ENCODE measurements at regions not wholly inside any gene's neighbourhood (a gene's known extent, or its start where the extent isn't known, plus 50 kb on each side); places are given as distances from the start of the nearest gene placed in this dataset.

DNA sequence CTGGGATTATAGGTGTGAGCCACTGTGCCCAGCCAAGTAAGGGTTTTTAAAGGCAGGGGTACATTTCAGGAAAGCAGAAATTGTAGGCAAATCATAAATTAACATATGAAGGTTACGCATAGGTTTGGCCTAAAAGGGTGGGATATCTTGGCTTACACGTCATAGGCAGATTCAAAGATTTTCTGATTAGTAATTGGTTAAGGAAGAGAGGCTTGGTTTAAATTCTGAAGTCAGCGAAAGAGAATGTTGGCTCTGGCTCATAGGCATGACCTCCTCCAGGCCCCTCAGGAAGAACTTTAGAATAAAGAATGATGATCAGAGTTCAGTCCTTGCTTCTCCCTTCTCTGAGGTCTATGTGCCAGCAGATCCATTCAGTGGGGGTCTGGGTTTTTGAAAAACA lies 124.8 kb upstream of the RBBP6 start:
- Histone ChIP-seq H3K36me3 (ENCODE audit: control insufficient read depth, insufficient read depth, low read length) (no peaks in the 10 kb centered on the region), H3K27me3 (ENCODE audit: control insufficient read depth, insufficient read depth, low read length) (no peaks in the 10 kb centered on the region), H3K4me3 (ENCODE audit: low read depth, low read length) (no peak overlapping the region), H3K27ac (ENCODE audit: low read depth, low read length) (peak overlapping the region; percentile 30), H3K4me1 (ENCODE audit: control insufficient read depth, insufficient read depth, low read length) (no peaks in the 10 kb centered on the region), H3K9me3 (ENCODE audit: control insufficient read depth, insufficient read depth, low read length) (no peaks in the 10 kb centered on the region)
- DNase-seq (ENCODE audit: low read depth in 4 of 6, low spot score in 6 of 6) = no peak
- WGBS (ENCODE audit: insufficient coverage) = 95% methylated on average over 2 of the region's 3 CpGs

DNA sequence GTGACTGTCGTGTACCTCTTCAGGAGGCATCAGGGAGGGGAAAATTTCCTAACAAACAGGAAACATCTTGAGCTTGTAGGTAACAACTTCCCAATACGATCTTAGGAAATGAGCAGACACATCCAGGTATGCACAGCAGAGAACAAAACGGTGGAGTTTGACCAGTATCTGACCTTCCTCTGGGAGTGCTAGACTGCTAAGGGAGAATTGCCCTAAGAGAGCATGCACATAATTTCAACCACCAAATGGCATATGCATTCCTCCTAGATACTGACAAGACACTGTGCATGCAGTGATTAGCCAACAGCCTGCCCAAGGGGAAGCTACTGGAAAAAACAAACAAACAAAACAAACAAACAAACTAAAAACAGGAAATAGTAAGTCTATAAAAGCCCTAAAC lies 120.6 kb upstream of the RBBP6 start:
- no peaks in the 10 kb centered on the region for H3K4me1 ChIP-seq (ENCODE audit: control insufficient read depth, insufficient read depth, low read length)
- H3K36me3 ChIP-seq (ENCODE audit: control insufficient read depth, insufficient read depth, low read length) = no peaks in the 10 kb centered on the region
- WGBS (ENCODE audit: insufficient coverage) = no CpG with 5 or more reads among the region's 3 CpGs
- no peak overlapping the region for H3K4me3 ChIP-seq (ENCODE audit: low read depth, low read length)
- no peaks in the 10 kb centered on the region for H3K27me3 ChIP-seq (ENCODE audit: control insufficient read depth, insufficient read depth, low read length)
- DNase-seq (ENCODE audit: low read depth in 4 of 6, low spot score in 6 of 6) = no peak
- no peak overlapping the region for H3K27ac ChIP-seq (ENCODE audit: low read depth, low read length)
- H3K9me3 ChIP-seq (ENCODE audit: control insufficient read depth, insufficient read depth, low read length) = no peaks in the 10 kb centered on the region

DNA sequence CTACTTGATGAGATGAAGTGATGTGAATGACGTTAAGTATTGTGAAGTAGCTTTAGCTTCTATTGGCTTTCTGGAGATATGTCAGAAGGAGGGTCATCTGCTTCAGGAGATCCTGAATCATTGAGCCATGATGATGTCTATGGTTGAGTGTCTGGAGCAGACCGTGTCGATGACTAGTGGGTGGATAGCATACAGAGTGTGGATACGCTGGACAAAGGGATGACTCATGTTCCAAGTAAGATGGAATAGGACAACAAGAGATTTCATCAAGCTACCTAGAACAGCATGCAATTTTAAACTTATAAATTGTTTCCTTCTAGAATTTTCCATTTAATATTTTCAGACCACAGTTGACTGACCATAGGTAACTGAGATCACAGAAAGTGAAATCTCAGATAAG lies 116.1 kb upstream of the RBBP6 start:
- 88% methylated on average over 1 of the region's 4 CpGs for WGBS (ENCODE audit: insufficient coverage)

DNA sequence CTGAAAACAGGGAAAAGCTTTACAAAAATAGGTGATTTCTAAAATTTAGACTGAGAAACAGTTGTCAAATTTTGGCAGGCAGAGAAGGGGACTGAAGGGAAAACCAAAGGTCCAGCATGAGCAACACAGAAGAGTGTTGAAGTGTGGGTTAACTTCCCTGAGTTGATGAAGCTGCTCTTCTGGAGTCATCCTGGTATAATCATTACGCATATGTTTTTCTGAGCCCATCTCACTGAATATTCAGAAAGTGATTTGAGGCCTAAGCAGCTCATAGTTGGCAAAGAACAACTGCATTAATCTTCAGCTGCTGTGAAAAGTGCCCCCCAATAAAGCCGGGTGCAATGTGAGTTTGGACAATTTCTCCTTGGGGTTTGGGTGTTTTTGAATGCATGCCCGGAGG lies 115.0 kb upstream of the RBBP6 start:
- WGBS (ENCODE audit: insufficient coverage) = no CpG with 5 or more reads among the region's 3 CpGs
- no peak for DNase-seq (ENCODE audit: low read depth in 4 of 6, low spot score in 6 of 6)
- H3K27me3 ChIP-seq (ENCODE audit: control insufficient read depth, insufficient read depth, low read length) = no peaks in the 10 kb centered on the region

More for the DNA sequence above, 116.1 kb upstream of the RBBP6 start:
- Histone ChIP-seq H3K4me1 (ENCODE audit: control insufficient read depth, insufficient read depth, low read length) (no peaks in the 10 kb centered on the region), H3K4me3 (ENCODE audit: low read depth, low read length) (no peak overlapping the region), H3K27me3 (ENCODE audit: control insufficient read depth, insufficient read depth, low read length) (no peaks in the 10 kb centered on the region), H3K9me3 (ENCODE audit: control insufficient read depth, insufficient read depth, low read length) (no peaks in the 10 kb centered on the region), H3K27ac (ENCODE audit: low read depth, low read length) (no peak overlapping the region), H3K36me3 (ENCODE audit: control insufficient read depth, insufficient read depth, low read length) (no peaks in the 10 kb centered on the region)
- no peak for DNase-seq (ENCODE audit: low read depth in 4 of 6, low spot score in 6 of 6)

DNA sequence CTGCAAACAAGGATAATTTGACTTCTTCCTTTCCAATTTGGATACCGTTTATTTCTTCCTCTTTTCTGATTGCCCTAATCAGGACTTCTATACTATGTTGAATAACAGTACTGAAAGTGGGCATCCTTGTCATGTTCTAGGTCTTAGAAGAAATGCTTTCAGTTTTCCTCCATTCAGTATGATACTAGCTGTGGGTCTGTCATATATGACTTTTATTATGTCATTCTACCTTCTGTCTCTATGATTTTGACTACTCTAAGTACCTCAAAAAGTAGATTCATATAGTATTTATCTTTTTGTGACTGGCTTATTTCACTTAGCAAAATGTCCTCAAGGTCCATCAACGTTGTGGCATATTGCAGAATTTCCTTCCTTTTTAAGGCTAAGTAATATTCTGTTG lies 111.5 kb upstream of the RBBP6 start:
- no peak for DNase-seq (ENCODE audit: low read depth in 4 of 6, low spot score in 6 of 6)
- Histone ChIP-seq H3K4me3 (ENCODE audit: low read depth, low read length) (no peak overlapping the region), H3K9me3 (ENCODE audit: control insufficient read depth, insufficient read depth, low read length) (no peaks in the 10 kb centered on the region), H3K27me3 (ENCODE audit: control insufficient read depth, insufficient read depth, low read length) (no peaks in the 10 kb centered on the region), H3K36me3 (ENCODE audit: control insufficient read depth, insufficient read depth, low read length) (no peaks in the 10 kb centered on the region), H3K4me1 (ENCODE audit: control insufficient read depth, insufficient read depth, low read length) (no peaks in the 10 kb centered on the region), H3K27ac (ENCODE audit: low read depth, low read length) (no peak overlapping the region)
- no CpG with 5 or more reads among the region's 2 CpGs for WGBS (ENCODE audit: insufficient coverage)

More for the DNA sequence above, 115.0 kb upstream of the RBBP6 start:
- H3K27ac ChIP-seq (ENCODE audit: low read depth, low read length) = no peak overlapping the region
- H3K4me3 ChIP-seq (ENCODE audit: low read depth, low read length) = no peak overlapping the region
- H3K4me1 ChIP-seq (ENCODE audit: control insufficient read depth, insufficient read depth, low read length) = no peaks in the 10 kb centered on the region
- H3K9me3 ChIP-seq (ENCODE audit: control insufficient read depth, insufficient read depth, low read length) = no peaks in the 10 kb centered on the region
- no peaks in the 10 kb centered on the region for H3K36me3 ChIP-seq (ENCODE audit: control insufficient read depth, insufficient read depth, low read length)

DNA sequence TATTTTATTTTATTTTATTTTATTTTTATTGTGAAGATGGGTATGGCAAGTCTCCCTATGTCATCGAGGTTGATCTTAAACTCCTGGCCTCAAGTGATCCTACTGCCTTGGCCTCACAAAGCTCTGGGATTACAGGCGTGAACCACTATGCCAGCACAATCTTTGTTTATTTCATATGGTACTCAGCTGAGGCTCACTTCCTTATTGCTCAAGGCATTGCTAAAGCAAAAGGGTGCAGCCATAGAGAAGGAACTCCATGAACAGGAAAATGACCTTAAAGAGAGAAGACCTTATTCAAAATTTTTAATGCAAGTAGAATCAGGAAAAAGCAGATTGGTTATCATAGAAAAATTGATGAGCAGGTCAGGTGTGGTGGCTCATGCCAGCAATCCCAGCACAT lies 110.6 kb upstream of the RBBP6 start:
- Histone ChIP-seq H3K27me3 (ENCODE audit: control insufficient read depth, insufficient read depth, low read length) (no peaks in the 10 kb centered on the region), H3K9me3 (ENCODE audit: control insufficient read depth, insufficient read depth, low read length) (no peaks in the 10 kb centered on the region), H3K36me3 (ENCODE audit: control insufficient read depth, insufficient read depth, low read length) (no peaks in the 10 kb centered on the region), H3K27ac (ENCODE audit: low read depth, low read length) (no peak overlapping the region), H3K4me3 (ENCODE audit: low read depth, low read length) (no peak overlapping the region), H3K4me1 (ENCODE audit: control insufficient read depth, insufficient read depth, low read length) (no peaks in the 10 kb centered on the region)
- WGBS (ENCODE audit: insufficient coverage) = 75% methylated on average over 2 of the region's 2 CpGs
- DNase-seq (ENCODE audit: low read depth in 4 of 6, low spot score in 6 of 6) = no peak

DNA sequence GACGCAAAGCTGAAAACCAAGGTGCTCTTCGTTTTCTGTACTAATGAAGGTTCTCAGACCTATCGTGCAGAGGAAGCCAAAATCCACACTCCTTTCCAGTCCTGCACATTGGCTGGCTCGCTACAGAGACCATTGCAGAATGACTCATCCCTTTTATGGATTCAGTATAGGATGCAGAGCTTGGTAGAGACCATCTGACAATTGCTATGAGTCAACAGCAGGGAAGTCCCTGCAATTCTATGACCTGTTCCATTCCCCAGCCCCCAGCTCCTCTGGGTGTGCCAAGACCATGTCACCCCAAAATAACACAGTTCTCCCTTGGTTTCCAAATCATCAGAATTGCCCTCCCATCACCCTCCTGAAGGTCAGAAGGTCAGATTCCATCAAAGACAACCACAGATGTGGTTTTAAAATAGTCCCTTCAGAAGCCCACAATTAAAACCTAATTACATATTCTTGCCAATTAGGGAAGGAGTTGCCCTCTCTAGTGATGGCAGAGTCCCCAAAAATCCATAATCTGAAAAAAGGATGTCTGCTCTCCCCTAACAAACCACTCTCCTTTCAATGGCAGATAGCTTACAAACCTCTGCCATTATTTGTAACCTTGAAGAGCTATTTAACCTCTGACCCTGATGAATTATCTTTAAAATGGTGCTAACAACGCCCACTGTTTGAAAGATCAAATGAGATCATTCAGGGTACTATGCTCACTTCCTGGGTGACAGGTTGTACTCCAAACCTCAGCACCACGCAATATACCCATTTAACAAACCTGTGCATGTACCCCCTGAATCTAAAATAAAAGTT lies 108.2 kb upstream of the RBBP6 start:
- Histone ChIP-seq H3K4me3 (ENCODE audit: low read depth, low read length) (no peak overlapping the region), H3K4me1 (ENCODE audit: control insufficient read depth, insufficient read depth, low read length) (no peaks in the 10 kb centered on the region), H3K36me3 (ENCODE audit: control insufficient read depth, insufficient read depth, low read length) (no peaks in the 10 kb centered on the region), H3K9me3 (ENCODE audit: control insufficient read depth, insufficient read depth, low read length) (no peaks in the 10 kb centered on the region), H3K27ac (ENCODE audit: low read depth, low read length) (no peak overlapping the region), H3K27me3 (ENCODE audit: control insufficient read depth, insufficient read depth, low read length) (no peaks in the 10 kb centered on the region)
- DNase-seq (ENCODE audit: low read depth in 4 of 6, low spot score in 6 of 6) = peak in 1 of 6 donors; percentile 5
- WGBS (ENCODE audit: insufficient coverage) = 60% methylated on average over 1 of the region's 6 CpGs

DNA sequence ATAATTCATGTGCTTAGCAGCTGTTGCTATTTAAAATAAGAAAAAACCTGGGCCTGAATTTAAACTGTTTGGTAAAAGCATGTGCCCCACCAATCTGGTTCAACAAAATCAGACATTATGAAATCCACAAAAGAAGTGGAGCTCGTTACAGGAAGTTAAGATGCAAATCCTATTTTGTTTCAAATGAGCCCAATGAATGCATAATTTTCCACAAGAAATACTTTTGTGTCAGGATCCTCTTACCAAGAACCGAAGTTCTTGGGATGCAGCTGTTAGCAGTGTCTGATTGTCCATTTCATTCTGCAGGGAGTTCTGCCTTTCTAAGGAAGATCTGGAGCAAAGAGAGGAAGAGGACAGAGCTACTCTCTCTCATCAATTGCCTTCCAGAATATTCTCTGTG lies 105.7 kb upstream of the RBBP6 start:
- no peaks in the 10 kb centered on the region for H3K4me1 ChIP-seq (ENCODE audit: control insufficient read depth, insufficient read depth, low read length)
- no peaks in the 10 kb centered on the region for H3K36me3 ChIP-seq (ENCODE audit: control insufficient read depth, insufficient read depth, low read length)
- no peak overlapping the region for H3K27ac ChIP-seq (ENCODE audit: low read depth, low read length)
- no peaks in the 10 kb centered on the region for H3K27me3 ChIP-seq (ENCODE audit: control insufficient read depth, insufficient read depth, low read length)
- H3K9me3 ChIP-seq (ENCODE audit: control insufficient read depth, insufficient read depth, low read length) = no peaks in the 10 kb centered on the region
- peak in 1 of 6 donors; percentile 19 for DNase-seq (ENCODE audit: low read depth in 4 of 6, low spot score in 6 of 6)
- H3K4me3 ChIP-seq (ENCODE audit: low read depth, low read length) = no peak overlapping the region
- WGBS (ENCODE audit: insufficient coverage) = no CpG with 5 or more reads among the region's 2 CpGs

DNA sequence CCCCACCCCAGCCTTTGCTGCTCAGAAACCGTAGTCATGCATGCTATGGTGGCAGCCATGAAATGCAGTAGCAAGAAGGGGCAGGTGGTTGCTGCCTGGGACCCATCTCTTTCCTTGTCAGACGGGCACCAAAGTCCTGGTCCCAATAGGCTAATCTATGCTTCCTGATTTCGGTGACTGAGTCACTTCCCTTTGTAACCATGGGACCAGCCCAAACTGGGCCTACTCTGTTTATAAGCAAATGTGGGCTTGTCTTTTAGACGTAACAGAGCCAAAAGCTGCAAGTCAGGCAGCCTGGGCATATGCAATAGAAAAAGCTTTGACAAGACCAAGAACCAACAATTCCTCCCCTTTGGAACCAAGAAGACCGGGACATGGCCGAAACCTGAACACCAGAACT lies 99.1 kb upstream of the RBBP6 start:
- Histone ChIP-seq H3K27ac (ENCODE audit: low read depth, low read length) (no peak overlapping the region), H3K9me3 (ENCODE audit: control insufficient read depth, insufficient read depth, low read length) (no peaks in the 10 kb centered on the region), H3K4me3 (ENCODE audit: low read depth, low read length) (no peak overlapping the region), H3K4me1 (ENCODE audit: control insufficient read depth, insufficient read depth, low read length) (no peaks in the 10 kb centered on the region), H3K27me3 (ENCODE audit: control insufficient read depth, insufficient read depth, low read length) (no peaks in the 10 kb centered on the region), H3K36me3 (ENCODE audit: control insufficient read depth, insufficient read depth, low read length) (no peaks in the 10 kb centered on the region)
- no peak for DNase-seq (ENCODE audit: low read depth in 4 of 6, low spot score in 6 of 6)
- 89% methylated on average over 6 of the region's 6 CpGs for WGBS (ENCODE audit: insufficient coverage)

DNA sequence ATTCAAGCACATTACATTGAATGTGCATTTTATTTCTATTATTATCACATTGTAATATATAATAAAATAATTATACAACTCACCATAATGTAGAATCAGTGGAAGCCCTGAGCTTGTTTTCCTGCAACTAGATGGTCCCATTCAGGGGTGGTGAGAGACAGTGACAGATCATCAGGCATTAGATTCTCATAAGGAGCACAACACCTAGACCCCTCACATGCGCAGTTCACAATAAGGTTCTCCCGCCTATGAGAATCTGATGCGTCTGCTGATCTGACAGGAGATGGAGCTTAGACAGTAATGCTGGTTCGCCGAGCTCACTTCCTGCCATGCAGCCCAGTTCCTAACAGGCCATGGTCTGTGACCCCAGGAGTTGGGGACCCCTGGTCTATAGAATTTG lies 96.7 kb upstream of the RBBP6 start:
- no peak overlapping the region for H3K4me3 ChIP-seq (ENCODE audit: low read depth, low read length)
- H3K27ac ChIP-seq (ENCODE audit: low read depth, low read length) = no peak overlapping the region
- 97% methylated on average over 3 of the region's 5 CpGs for whole genome bisulfite sequencing (ENCODE audit: insufficient coverage)
- no peaks in the 10 kb centered on the region for H3K9me3 ChIP-seq (ENCODE audit: control insufficient read depth, insufficient read depth, low read length)
- no peaks in the 10 kb centered on the region for H3K36me3 ChIP-seq (ENCODE audit: control insufficient read depth, insufficient read depth, low read length)
- DNase-seq (ENCODE audit: low read depth in 4 of 6, low spot score in 6 of 6) = no peak
- H3K27me3 ChIP-seq (ENCODE audit: control insufficient read depth, insufficient read depth, low read length) = no peaks in the 10 kb centered on the region
- no peaks in the 10 kb centered on the region for H3K4me1 ChIP-seq (ENCODE audit: control insufficient read depth, insufficient read depth, low read length)

All from spinal cord (tissue), 9 donors.